ENCODE measurements at regions not wholly inside any gene's neighbourhood (a gene's known extent, or its start where the extent isn't known, plus 50 kb on each side); places are given as distances from the start of the nearest gene placed in this dataset.

GRCh38 chr4:164408831-164409230 lies 345.1 kb upstream of the SMIM31 start:
- no peak for DNase-seq (ENCODE audit: extremely low read depth, low read depth)
- no peak for TF ChIP-seq CTCF (IDR thresholded peaks at IDR 0.05; ENCODE audit: low read depth, low read length)

GRCh38 chr4:164410401-164410800 lies 343.5 kb upstream of the SMIM31 start:
- TF ChIP-seq CTCF (IDR thresholded peaks at IDR 0.05; ENCODE audit: low read depth, low read length), result no peak
- no peak for DNase-seq (ENCODE audit: extremely low read depth, low read depth)

DNA sequence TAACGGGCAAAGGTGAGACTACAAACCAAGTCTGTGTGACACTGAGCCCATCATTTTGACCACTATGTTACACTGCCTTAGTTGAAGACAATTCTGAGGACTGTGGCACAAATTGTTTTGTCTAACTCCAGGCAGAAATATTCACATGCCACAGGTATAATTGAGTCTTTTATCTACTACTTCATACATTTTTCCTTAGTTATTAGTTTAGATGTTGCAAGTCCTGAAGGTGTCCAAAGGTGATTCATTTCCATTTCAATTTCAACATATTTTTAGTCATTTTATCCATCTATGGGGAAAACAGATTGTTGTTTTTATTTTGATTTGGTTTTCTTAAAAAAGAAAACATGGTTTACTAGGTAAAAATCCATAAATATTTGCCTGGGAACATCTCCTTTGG lies 341.7 kb upstream of the SMIM31 start:
- TF ChIP-seq CTCF (IDR thresholded peaks at IDR 0.05; ENCODE audit: low read depth, low read length), result no peak
- DNase-seq (ENCODE audit: extremely low read depth, low read depth), result no peak

- no peak for DNase-seq (ENCODE audit: extremely low read depth, low read depth)
- no peak for TF ChIP-seq CTCF (IDR thresholded peaks at IDR 0.05; ENCODE audit: low read depth, low read length)
Observed at GRCh38 chr4:164413743-164414142, 340.2 kb upstream of the SMIM31 start.

- no peak for TF ChIP-seq CTCF (IDR thresholded peaks at IDR 0.05; ENCODE audit: low read depth, low read length)
- DNase-seq (ENCODE audit: extremely low read depth, low read depth), result no peak
Observed at GRCh38 chr4:164423819-164424218, 330.1 kb upstream of the SMIM31 start.

GRCh38 chr4:164424846-164425245 lies 329.1 kb upstream of the SMIM31 start:
- TF ChIP-seq CTCF (IDR thresholded peaks at IDR 0.05; ENCODE audit: low read depth, low read length), result no peak
- DNase-seq (ENCODE audit: extremely low read depth, low read depth), result no peak

- DNase-seq (ENCODE audit: extremely low read depth, low read depth), result no peak
- TF ChIP-seq CTCF (IDR thresholded peaks at IDR 0.05; ENCODE audit: low read depth, low read length), result no peak
Observed at GRCh38 chr4:164428561-164428960, 325.4 kb upstream of the SMIM31 start.

Data from AG09319 (cell line).